ENCODE measurements at regions not wholly inside any gene's neighbourhood (a gene's known extent, or its start where the extent isn't known, plus 50 kb on each side); places are given as distances from the start of the nearest gene placed in this dataset.

GRCh38 chr6:4574007-4574406 is 202.2 kb upstream of the CDYL start:
- TF ChIP-seq POLR2AphosphoS5 (IDR thresholded peaks at IDR 0.05; ENCODE audit: low read depth, low read length) (no peak), PAX5 (IDR thresholded peaks at IDR 0.05; ENCODE audit: insufficient read depth, low read length, severe bottlenecking) (no peak), POLR2A (IDR thresholded peaks at IDR 0.05; ENCODE audit: low read depth, low read length) (no peak), SPI1 (IDR thresholded peaks at IDR 0.05; ENCODE audit: low read depth, low read length) (no peak), TAF1 (IDR thresholded peaks at IDR 0.05; ENCODE audit: low read depth, low read length) (no peak), POU2F2 (IDR thresholded peaks at IDR 0.05; ENCODE audit: low read depth, low read length) (no peak)
- DNase-seq (ENCODE audit: insufficient read length, low spot score) (no peak), FAIRE-seq (no peak)

GRCh38 chr6:4571011-4571410 is 205.2 kb upstream of the CDYL start:
- FAIRE-seq (no peak), DNase-seq (ENCODE audit: insufficient read length, low spot score) (no peak)
- no peak for TF ChIP-seq SPI1 (IDR thresholded peaks at IDR 0.05; ENCODE audit: low read depth, low read length)
- TF ChIP-seq POLR2AphosphoS5 (IDR thresholded peaks at IDR 0.05; ENCODE audit: low read depth, low read length): no peak
- no peak for TF ChIP-seq PAX5 (IDR thresholded peaks at IDR 0.05; ENCODE audit: insufficient read depth, low read length, severe bottlenecking)
- no peak for TF ChIP-seq POU2F2 (IDR thresholded peaks at IDR 0.05; ENCODE audit: low read depth, low read length)
- TF ChIP-seq TAF1 (IDR thresholded peaks at IDR 0.05; ENCODE audit: low read depth, low read length): no peak
- no peak for TF ChIP-seq POLR2A (IDR thresholded peaks at IDR 0.05; ENCODE audit: low read depth, low read length)

GRCh38 chr6:4568138-4568537 is 208.1 kb upstream of the CDYL start:
- no peak for DNase-seq (ENCODE audit: insufficient read length, low spot score)
- TF ChIP-seq PAX5 (IDR thresholded peaks at IDR 0.05; ENCODE audit: insufficient read depth, low read length, severe bottlenecking) (no peak), POLR2A (IDR thresholded peaks at IDR 0.05; ENCODE audit: low read depth, low read length) (no peak), SPI1 (IDR thresholded peaks at IDR 0.05; ENCODE audit: low read depth, low read length) (no peak), POU2F2 (IDR thresholded peaks at IDR 0.05; ENCODE audit: low read depth, low read length) (no peak), POLR2AphosphoS5 (IDR thresholded peaks at IDR 0.05; ENCODE audit: low read depth, low read length) (no peak), TAF1 (IDR thresholded peaks at IDR 0.05; ENCODE audit: low read depth, low read length) (no peak)
- no peak for FAIRE-seq

GRCh38 chr6:4567141-4567540 is 209.1 kb upstream of the CDYL start:
- FAIRE-seq: no peak
- no peak for TF ChIP-seq TAF1 (IDR thresholded peaks at IDR 0.05; ENCODE audit: low read depth, low read length)
- no peak for TF ChIP-seq POU2F2 (IDR thresholded peaks at IDR 0.05; ENCODE audit: low read depth, low read length)
- TF ChIP-seq PAX5 (IDR thresholded peaks at IDR 0.05; ENCODE audit: insufficient read depth, low read length, severe bottlenecking): no peak
- no peak for TF ChIP-seq SPI1 (IDR thresholded peaks at IDR 0.05; ENCODE audit: low read depth, low read length)
- no peak for TF ChIP-seq POLR2A (IDR thresholded peaks at IDR 0.05; ENCODE audit: low read depth, low read length)
- no peak for TF ChIP-seq POLR2AphosphoS5 (IDR thresholded peaks at IDR 0.05; ENCODE audit: low read depth, low read length)
- DNase-seq (ENCODE audit: insufficient read length, low spot score): no peak

GRCh38 chr6:4565301-4566250 is 210.6 kb upstream of the CDYL start:
- FAIRE-seq (no peak), DNase-seq (ENCODE audit: insufficient read length, low spot score) (no peak)
- TF ChIP-seq TAF1 (IDR thresholded peaks at IDR 0.05; ENCODE audit: low read depth, low read length) (no peak), POLR2AphosphoS5 (IDR thresholded peaks at IDR 0.05; ENCODE audit: low read depth, low read length) (no peak), POU2F2 (IDR thresholded peaks at IDR 0.05; ENCODE audit: low read depth, low read length) (no peak), SPI1 (IDR thresholded peaks at IDR 0.05; ENCODE audit: low read depth, low read length) (no peak), PAX5 (IDR thresholded peaks at IDR 0.05; ENCODE audit: insufficient read depth, low read length, severe bottlenecking) (no peak), POLR2A (IDR thresholded peaks at IDR 0.05; ENCODE audit: low read depth, low read length) (no peak)

- DNase-seq (ENCODE audit: insufficient read length, low spot score): no peak
- no peak for FAIRE-seq
Measured at GRCh38 chr6:4564801-4565271, 211.4 kb upstream of the CDYL start.

GRCh38 chr6:4563877-4564276 is 212.3 kb upstream of the CDYL start:
- FAIRE-seq (no peak), DNase-seq (ENCODE audit: insufficient read length, low spot score) (no peak)
- TF ChIP-seq POLR2A (IDR thresholded peaks at IDR 0.05; ENCODE audit: low read depth, low read length): no peak
- TF ChIP-seq PAX5 (IDR thresholded peaks at IDR 0.05; ENCODE audit: insufficient read depth, low read length, severe bottlenecking): no peak
- no peak for TF ChIP-seq TAF1 (IDR thresholded peaks at IDR 0.05; ENCODE audit: low read depth, low read length)
- TF ChIP-seq SPI1 (IDR thresholded peaks at IDR 0.05; ENCODE audit: low read depth, low read length): no peak
- TF ChIP-seq POU2F2 (IDR thresholded peaks at IDR 0.05; ENCODE audit: low read depth, low read length): no peak
- no peak for TF ChIP-seq POLR2AphosphoS5 (IDR thresholded peaks at IDR 0.05; ENCODE audit: low read depth, low read length)

More at GRCh38 chr6:4564801-4565271, 211.4 kb upstream of the CDYL start:
- no peak for TF ChIP-seq POU2F2 (IDR thresholded peaks at IDR 0.05; ENCODE audit: low read depth, low read length)
- TF ChIP-seq PAX5 (IDR thresholded peaks at IDR 0.05; ENCODE audit: insufficient read depth, low read length, severe bottlenecking): no peak
- no peak for TF ChIP-seq TAF1 (IDR thresholded peaks at IDR 0.05; ENCODE audit: low read depth, low read length)
- no peak for TF ChIP-seq POLR2AphosphoS5 (IDR thresholded peaks at IDR 0.05; ENCODE audit: low read depth, low read length)
- TF ChIP-seq SPI1 (IDR thresholded peaks at IDR 0.05; ENCODE audit: low read depth, low read length): no peak
- TF ChIP-seq POLR2A (IDR thresholded peaks at IDR 0.05; ENCODE audit: low read depth, low read length): no peak

- no peak for DNase-seq (ENCODE audit: insufficient read length, low spot score)
- no peak for TF ChIP-seq TAF1 (IDR thresholded peaks at IDR 0.05; ENCODE audit: low read depth, low read length)
- no peak for TF ChIP-seq POLR2AphosphoS5 (IDR thresholded peaks at IDR 0.05; ENCODE audit: low read depth, low read length)
- TF ChIP-seq POLR2A (IDR thresholded peaks at IDR 0.05; ENCODE audit: low read depth, low read length): no peak
- FAIRE-seq: no peak
Measured at GRCh38 chr6:4563156-4563555, 213.0 kb upstream of the CDYL start.

- TF ChIP-seq PAX5 (IDR thresholded peaks at IDR 0.05; ENCODE audit: insufficient read depth, low read length, severe bottlenecking): no peak
- no peak for TF ChIP-seq POLR2AphosphoS5 (IDR thresholded peaks at IDR 0.05; ENCODE audit: low read depth, low read length)
- TF ChIP-seq POU2F2 (IDR thresholded peaks at IDR 0.05; ENCODE audit: low read depth, low read length): no peak
- TF ChIP-seq SPI1 (IDR thresholded peaks at IDR 0.05; ENCODE audit: low read depth, low read length): no peak
- TF ChIP-seq TAF1 (IDR thresholded peaks at IDR 0.05; ENCODE audit: low read depth, low read length): no peak
- TF ChIP-seq POLR2A (IDR thresholded peaks at IDR 0.05; ENCODE audit: low read depth, low read length): no peak
- DNase-seq (ENCODE audit: insufficient read length, low spot score): no peak
- no peak for FAIRE-seq
Measured at GRCh38 chr6:4561773-4562400, 214.3 kb upstream of the CDYL start.

All from GM12891 (cell line).